HL-60 (cell line): ENCODE measurements at regions not wholly inside any gene's neighbourhood (a gene's known extent, or its start where the extent isn't known, plus 50 kb on each side); places are given as distances from the start of the nearest gene placed in this dataset.

Experiments
- CTCF ChIP-seq: IDR thresholded peaks from one replicate; pipeline ENCODE4 v1.5.1; 2011; ENCODE audit warnings: low read length, control low read depth, inconsistent platforms; ENCODE audit not compliant: insufficient read depth
- GABPA ChIP-seq: IDR thresholded peaks from 2 replicates; pipeline ENCODE4 v1.6.1; 2012; ENCODE audit warnings: low read depth
- POLR2AphosphoS5 ChIP-seq: IDR thresholded peaks from 2 replicates; pipeline ENCODE4 v1.6.1; 2012; ENCODE audit warnings: low read depth
- REST ChIP-seq: IDR thresholded peaks from 2 replicates; pipeline ENCODE4 v1.6.1; 2012; ENCODE audit warnings: low read depth; ENCODE audit not compliant: insufficient replicate concordance
- SPI1 ChIP-seq: IDR thresholded peaks from 2 replicates; pipeline ENCODE4 v1.6.1; 2012; ENCODE audit warnings: low read depth, mild to moderate bottlenecking, borderline replicate concordance

DNA sequence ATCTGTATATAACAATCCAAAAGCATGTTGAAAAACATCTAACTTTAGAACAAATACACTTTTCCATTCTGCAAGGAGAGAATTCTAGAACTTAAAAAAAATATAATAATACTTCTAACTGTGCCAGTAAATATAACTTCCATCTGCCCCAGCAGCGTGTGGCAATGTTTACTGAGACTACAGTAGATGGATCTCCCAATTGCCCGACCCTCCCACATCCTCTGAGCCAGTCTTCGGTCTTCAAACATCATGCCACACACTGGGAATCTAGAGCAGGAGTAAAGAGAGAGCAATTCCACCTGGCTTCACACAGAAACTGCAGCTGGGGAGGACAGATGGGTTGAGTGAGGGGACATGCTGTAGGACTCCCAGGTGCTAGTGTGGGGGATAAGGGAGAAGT lies 121.3 kb upstream of the NHSL1 start:
- TF ChIP-seq CTCF (no peak), GABPA (no peak), REST (no peak), POLR2AphosphoS5 (no peak), SPI1 (no peak)
